ENCODE measurements at regions not wholly inside any gene's neighbourhood (a gene's known extent, or its start where the extent isn't known, plus 50 kb on each side); places are given as distances from the start of the nearest gene placed in this dataset.

GRCh38 chr17:71658996-71659395 is 461.8 kb upstream of the SOX9 start:
- H3K4me1 Mint-ChIP-seq: no peaks in the 10 kb centered on the region
- no peaks in the 10 kb centered on the region for H3K27me3 Mint-ChIP-seq
- DNase-seq (ENCODE audit: low spot score in 2 of 2) (no peak), ATAC-seq (replicated peaks; ENCODE audit: extremely low read depth, poor library complexity, severe bottlenecking) (no peak)
- H3K9me3 Mint-ChIP-seq: peaks cover 9% of the 10 kb centered on the region
- H3K27ac Mint-ChIP-seq (ENCODE audit: low read depth): no peak overlapping the region
- H3K36me3 Mint-ChIP-seq (ENCODE audit: insufficient read depth): no peaks in the 10 kb centered on the region
- no peak overlapping the region for H3K4me3 Mint-ChIP-seq

- ATAC-seq (replicated peaks; ENCODE audit: extremely low read depth, poor library complexity, severe bottlenecking) (no peak), DNase-seq (ENCODE audit: low spot score in 2 of 2) (no peak)
- H3K36me3 Mint-ChIP-seq (ENCODE audit: insufficient read depth): no peaks in the 10 kb centered on the region
- no peak overlapping the region for H3K27ac Mint-ChIP-seq (ENCODE audit: low read depth)
- no peaks in the 10 kb centered on the region for H3K4me1 Mint-ChIP-seq
- no peaks in the 10 kb centered on the region for H3K27me3 Mint-ChIP-seq
- H3K9me3 Mint-ChIP-seq: peaks cover 11% of the 10 kb centered on the region
- H3K4me3 Mint-ChIP-seq: no peak overlapping the region
Measured at GRCh38 chr17:71664861-71665260, 456.0 kb upstream of the SOX9 start.

- Mint-ChIP-seq H3K27ac (ENCODE audit: low read depth) (no peak overlapping the region), H3K27me3 (no peaks in the 10 kb centered on the region), H3K36me3 (ENCODE audit: insufficient read depth) (no peaks in the 10 kb centered on the region), H3K4me1 (no peaks in the 10 kb centered on the region), H3K9me3 (peaks cover 15% of the 10 kb centered on the region), H3K4me3 (no peak overlapping the region)
- ATAC-seq (replicated peaks; ENCODE audit: extremely low read depth, poor library complexity, severe bottlenecking): no peak
- DNase-seq (ENCODE audit: low spot score in 2 of 2): no peak
Measured at GRCh38 chr17:71666047-71666446, 454.8 kb upstream of the SOX9 start.

- no peaks in the 10 kb centered on the region for H3K4me1 Mint-ChIP-seq
- no peaks in the 10 kb centered on the region for H3K36me3 Mint-ChIP-seq (ENCODE audit: insufficient read depth)
- H3K27ac Mint-ChIP-seq (ENCODE audit: low read depth): no peak overlapping the region
- H3K4me3 Mint-ChIP-seq: no peak overlapping the region
- DNase-seq (ENCODE audit: low spot score in 2 of 2) (no peak), ATAC-seq (replicated peaks; ENCODE audit: extremely low read depth, poor library complexity, severe bottlenecking) (no peak)
- peaks cover 15% of the 10 kb centered on the region for H3K9me3 Mint-ChIP-seq
- no peaks in the 10 kb centered on the region for H3K27me3 Mint-ChIP-seq
Measured at GRCh38 chr17:71667661-71668060, 453.2 kb upstream of the SOX9 start.

- Mint-ChIP-seq H3K36me3 (ENCODE audit: insufficient read depth) (no peaks in the 10 kb centered on the region), H3K9me3 (peaks cover 15% of the 10 kb centered on the region), H3K4me3 (no peak overlapping the region), H3K4me1 (no peaks in the 10 kb centered on the region), H3K27ac (ENCODE audit: low read depth) (no peak overlapping the region), H3K27me3 (no peaks in the 10 kb centered on the region)
- DNase-seq (ENCODE audit: low spot score in 2 of 2): no peak
- no peak for ATAC-seq (replicated peaks; ENCODE audit: extremely low read depth, poor library complexity, severe bottlenecking)
Measured at GRCh38 chr17:71668807-71669206, 452.0 kb upstream of the SOX9 start.

- no peak overlapping the region for H3K4me3 Mint-ChIP-seq
- H3K9me3 Mint-ChIP-seq: peaks cover 6% of the 10 kb centered on the region
- no peaks in the 10 kb centered on the region for H3K27me3 Mint-ChIP-seq
- ATAC-seq (replicated peaks; ENCODE audit: extremely low read depth, poor library complexity, severe bottlenecking): no peak
- no peak for DNase-seq (ENCODE audit: low spot score in 2 of 2)
- no peaks in the 10 kb centered on the region for H3K36me3 Mint-ChIP-seq (ENCODE audit: insufficient read depth)
- H3K27ac Mint-ChIP-seq (ENCODE audit: low read depth): no peak overlapping the region
- H3K4me1 Mint-ChIP-seq: no peaks in the 10 kb centered on the region
Measured at GRCh38 chr17:71677439-71677838, 443.4 kb upstream of the SOX9 start.

- ATAC-seq (replicated peaks; ENCODE audit: extremely low read depth, poor library complexity, severe bottlenecking): no peak
- Mint-ChIP-seq H3K4me3 (no peak overlapping the region), H3K36me3 (ENCODE audit: insufficient read depth) (no peaks in the 10 kb centered on the region), H3K4me1 (no peaks in the 10 kb centered on the region), H3K27me3 (no peaks in the 10 kb centered on the region), H3K9me3 (peaks cover 16% of the 10 kb centered on the region), H3K27ac (ENCODE audit: low read depth) (no peak overlapping the region)
- no peak for DNase-seq (ENCODE audit: low spot score in 2 of 2)
Measured at GRCh38 chr17:71679832-71680231, 441.0 kb upstream of the SOX9 start.

- no peak for DNase-seq (ENCODE audit: low spot score in 2 of 2)
- ATAC-seq (replicated peaks; ENCODE audit: extremely low read depth, poor library complexity, severe bottlenecking): no peak
- Mint-ChIP-seq H3K36me3 (ENCODE audit: insufficient read depth) (no peaks in the 10 kb centered on the region), H3K9me3 (peaks cover 15% of the 10 kb centered on the region), H3K4me3 (no peak overlapping the region), H3K27me3 (no peaks in the 10 kb centered on the region), H3K27ac (ENCODE audit: low read depth) (no peak overlapping the region), H3K4me1 (no peaks in the 10 kb centered on the region)
Measured at GRCh38 chr17:71681427-71682173, 439.2 kb upstream of the SOX9 start.

- H3K27me3 Mint-ChIP-seq: no peaks in the 10 kb centered on the region
- DNase-seq (ENCODE audit: low spot score in 2 of 2): no peak
- no peaks in the 10 kb centered on the region for H3K36me3 Mint-ChIP-seq (ENCODE audit: insufficient read depth)
- H3K4me1 Mint-ChIP-seq: no peaks in the 10 kb centered on the region
- ATAC-seq (replicated peaks; ENCODE audit: extremely low read depth, poor library complexity, severe bottlenecking): no peak
- no peak overlapping the region for H3K4me3 Mint-ChIP-seq
- H3K27ac Mint-ChIP-seq (ENCODE audit: low read depth): no peak overlapping the region
- peaks cover 15% of the 10 kb centered on the region for H3K9me3 Mint-ChIP-seq
Measured at GRCh38 chr17:71682174-71682494, 438.7 kb upstream of the SOX9 start.

- ATAC-seq (replicated peaks; ENCODE audit: extremely low read depth, poor library complexity, severe bottlenecking) (no peak), DNase-seq (ENCODE audit: low spot score in 2 of 2) (no peak)
- no peaks in the 10 kb centered on the region for H3K36me3 Mint-ChIP-seq (ENCODE audit: insufficient read depth)
- no peak overlapping the region for H3K27ac Mint-ChIP-seq (ENCODE audit: low read depth)
- no peaks in the 10 kb centered on the region for H3K27me3 Mint-ChIP-seq
- no peaks in the 10 kb centered on the region for H3K9me3 Mint-ChIP-seq
- no peaks in the 10 kb centered on the region for H3K4me1 Mint-ChIP-seq
- no peak overlapping the region for H3K4me3 Mint-ChIP-seq
Measured at GRCh38 chr17:71689782-71690181, 431.0 kb upstream of the SOX9 start.

GRCh38 chr17:71699907-71700306 is 420.9 kb upstream of the SOX9 start:
- DNase-seq (ENCODE audit: low spot score in 2 of 2): no peak
- H3K4me1 Mint-ChIP-seq: no peaks in the 10 kb centered on the region
- H3K27me3 Mint-ChIP-seq: no peaks in the 10 kb centered on the region
- H3K36me3 Mint-ChIP-seq (ENCODE audit: insufficient read depth): no peaks in the 10 kb centered on the region
- no peak overlapping the region for H3K27ac Mint-ChIP-seq (ENCODE audit: low read depth)
- H3K4me3 Mint-ChIP-seq: no peak overlapping the region
- peaks cover 14% of the 10 kb centered on the region for H3K9me3 Mint-ChIP-seq
- ATAC-seq (replicated peaks; ENCODE audit: extremely low read depth, poor library complexity, severe bottlenecking): no peak

GRCh38 chr17:71703701-71704100 is 417.1 kb upstream of the SOX9 start:
- H3K27me3 Mint-ChIP-seq: no peaks in the 10 kb centered on the region
- ATAC-seq (replicated peaks; ENCODE audit: extremely low read depth, poor library complexity, severe bottlenecking): no peak
- H3K4me1 Mint-ChIP-seq: no peaks in the 10 kb centered on the region
- H3K36me3 Mint-ChIP-seq (ENCODE audit: insufficient read depth): no peaks in the 10 kb centered on the region
- no peak for DNase-seq (ENCODE audit: low spot score in 2 of 2)
- H3K27ac Mint-ChIP-seq (ENCODE audit: low read depth): no peak overlapping the region
- peaks cover 12% of the 10 kb centered on the region for H3K9me3 Mint-ChIP-seq
- no peak overlapping the region for H3K4me3 Mint-ChIP-seq

- Mint-ChIP-seq H3K4me1 (no peaks in the 10 kb centered on the region), H3K4me3 (no peak overlapping the region), H3K27ac (ENCODE audit: low read depth) (no peak overlapping the region), H3K36me3 (ENCODE audit: insufficient read depth) (peaks cover 1% of the 10 kb centered on the region), H3K27me3 (no peaks in the 10 kb centered on the region), H3K9me3 (peaks cover 4% of the 10 kb centered on the region)
- ATAC-seq (replicated peaks; ENCODE audit: extremely low read depth, poor library complexity, severe bottlenecking) (no peak), DNase-seq (ENCODE audit: low spot score in 2 of 2) (no peak)
Measured at GRCh38 chr17:71709271-71709890, 411.4 kb upstream of the SOX9 start.
